Loucy (cell line): ENCODE measurements at regions not wholly inside any gene's neighbourhood (a gene's known extent, or its start where the extent isn't known, plus 50 kb on each side); places are given as distances from the start of the nearest gene placed in this dataset.

ENCODE experiments used
- H2AFZ ChIP-seq: fragments of 200-600 bp; sonication (generic); 2 replicates; pipeline ENCODE4 v1.6.0; 2016; ENCODE audit warnings: antibody characterized with exemption, mild to moderate bottlenecking, low read length, moderate library complexity
- H3F3A ChIP-seq: fragments of 200-600 bp; 2 replicates; pipeline ENCODE4 v1.6.0; 2016; ENCODE audit warnings: antibody characterized with exemption, low read depth, mild to moderate bottlenecking
- H3K27me3 ChIP-seq: fragments of 200-600 bp; sonication (generic); 2 replicates; pipeline ENCODE4 v1.6.1; 2014; ENCODE audit warnings: low read length, mild to moderate bottlenecking; ENCODE audit not compliant: insufficient read depth, poor library complexity, severe bottlenecking
- H3K36me3 ChIP-seq: fragments of 200-600 bp; sonication (generic); 2 replicates; pipeline ENCODE4 v1.6.1; 2016; ENCODE audit warnings: low read length; ENCODE audit not compliant: insufficient read depth
- H3K4me1 ChIP-seq: fragments of 200-600 bp; sonication (generic); 2 replicates; pipeline ENCODE4 v1.5.1; 2014; ENCODE audit warnings: low read length, mild to moderate bottlenecking; ENCODE audit not compliant: insufficient read depth, poor library complexity, severe bottlenecking
- H3K4me2 ChIP-seq: fragments of 200-600 bp; sonication (generic); 2 replicates; pipeline ENCODE4 v1.6.0; 2014; ENCODE audit warnings: antibody characterized with exemption, low read length, low read depth, mild to moderate bottlenecking; ENCODE audit not compliant: poor library complexity, severe bottlenecking
- H3K4me3 ChIP-seq: fragments of 200-600 bp; sonication (generic); 2 replicates; pipeline ENCODE4 v1.5.1; 2014; ENCODE audit warnings: low read length, mild to moderate bottlenecking, mixed read lengths; ENCODE audit not compliant: poor library complexity, severe bottlenecking
- H3K79me2 ChIP-seq: fragments of 200-600 bp; sonication (generic); 2 replicates; pipeline ENCODE4 v1.6.1; 2014; ENCODE audit warnings: low read length; ENCODE audit not compliant: insufficient read depth
- H3K9ac ChIP-seq: fragments of 200-600 bp; sonication (generic); 2 replicates; pipeline ENCODE4 v1.6.0; 2014; ENCODE audit warnings: mild to moderate bottlenecking, low read depth, low read length, moderate library complexity; ENCODE audit not compliant: poor library complexity, severe bottlenecking
- H3K9me2 ChIP-seq: fragments of 200-600 bp; sonication (generic); replicated peaks from 2 replicates; pipeline ENCODE4 v1.6.1; 2016; ENCODE audit warnings: low read depth, low read length, mixed read lengths
- H3K9me3 ChIP-seq: fragments of 200-600 bp; sonication (generic); 2 replicates; pipeline ENCODE4 v1.6.1; 2014; ENCODE audit warnings: mild to moderate bottlenecking, antibody characterized with exemption, low read length, low read depth; ENCODE audit not compliant: insufficient read depth
- H4K20me1 ChIP-seq: fragments of 200-600 bp; sonication (generic); 2 replicates; pipeline ENCODE4 v1.6.0; 2014; ENCODE audit warnings: antibody characterized with exemption, low read length, mild to moderate bottlenecking; ENCODE audit not compliant: insufficient read depth, poor library complexity, severe bottlenecking
- CTCF ChIP-seq: fragments of 200-600 bp; sonication (generic); conservative IDR thresholded peaks from 2 replicates; pipeline ENCODE4 v1.5.1; 2014; ENCODE audit warnings: mild to moderate bottlenecking, antibody characterized with exemption, low read length
- EZH2phosphoT487 ChIP-seq: fragments of 200-600 bp; IDR thresholded peaks from 2 replicates; pipeline ENCODE4 v1.6.1; 2018; ENCODE audit warnings: antibody characterized with exemption, mild to moderate bottlenecking, moderate library complexity, borderline replicate concordance

GRCh38 chr2:136373029-136373428, 255.1 kb upstream of the CXCR4 start:
- Histone ChIP-seq H3K9ac (no peak overlapping the region), H3K36me3 (no peaks in the 10 kb centered on the region), H3K4me3 (no peak overlapping the region), H2AFZ (no peak overlapping the region), H3F3A (no peaks in the 10 kb centered on the region), H3K27me3 (no peaks in the 10 kb centered on the region), H3K4me1 (peaks cover 37% of the 10 kb centered on the region), H3K9me3 (no peaks in the 10 kb centered on the region), H3K9me2 (no peaks in the 10 kb centered on the region), H3K4me2 (no peak overlapping the region), H3K79me2 (no peaks in the 10 kb centered on the region), H4K20me1 (no peaks in the 10 kb centered on the region)
- no peak for TF ChIP-seq EZH2phosphoT487

- H3K79me2 ChIP-seq: no peaks in the 10 kb centered on the region
- TF ChIP-seq CTCF (no peak), EZH2phosphoT487 (no peak)
- no peaks in the 10 kb centered on the region for H4K20me1 ChIP-seq
- no peaks in the 10 kb centered on the region for H3K9me3 ChIP-seq
- no peak overlapping the region for H3K4me2 ChIP-seq
- H3K27me3 ChIP-seq: no peaks in the 10 kb centered on the region
- H3K9ac ChIP-seq: no peak overlapping the region
- H3K4me3 ChIP-seq: no peak overlapping the region
- H3F3A ChIP-seq: no peaks in the 10 kb centered on the region
- no peaks in the 10 kb centered on the region for H3K36me3 ChIP-seq
- H3K9me2 ChIP-seq: no peaks in the 10 kb centered on the region
- H3K4me1 ChIP-seq: peaks cover under 1% of the 10 kb centered on the region
- H2AFZ ChIP-seq: no peak overlapping the region
Observed at GRCh38 chr2:136363900-136364299, 246.0 kb upstream of the CXCR4 start.

GRCh38 chr2:136363470-136363869, 245.5 kb upstream of the CXCR4 start:
- H3K4me2 ChIP-seq: no peak overlapping the region

More at GRCh38 chr2:136363470-136363869, 245.5 kb upstream of the CXCR4 start:
- no peak overlapping the region for H3K9ac ChIP-seq
- H3K4me1 ChIP-seq: peaks cover 3% of the 10 kb centered on the region
- no peaks in the 10 kb centered on the region for H3K27me3 ChIP-seq
- no peaks in the 10 kb centered on the region for H3K9me2 ChIP-seq
- H2AFZ ChIP-seq: no peak overlapping the region
- no peaks in the 10 kb centered on the region for H3K9me3 ChIP-seq
- H3K36me3 ChIP-seq: no peaks in the 10 kb centered on the region
- H3F3A ChIP-seq: no peaks in the 10 kb centered on the region
- TF ChIP-seq EZH2phosphoT487 (no peak), CTCF (no peak)
- no peaks in the 10 kb centered on the region for H4K20me1 ChIP-seq
- H3K79me2 ChIP-seq: no peaks in the 10 kb centered on the region
- H3K4me3 ChIP-seq: no peak overlapping the region
